AG10803 (cell line): ENCODE measurements at regions not wholly inside any gene's neighbourhood (a gene's known extent, or its start where the extent isn't known, plus 50 kb on each side); places are given as distances from the start of the nearest gene placed in this dataset.

Experiments used
- DNase-seq: peaks from one replicate; pipeline ENCODE4 v3.0.0; 2010; ENCODE audit warnings: low read depth
- H3K4me3 ChIP-seq: 2 replicates; pipeline ENCODE4 v1.5.1; 2011; ENCODE audit warnings: mild to moderate bottlenecking, low read length, control low read depth
- CTCF ChIP-seq: conservative IDR thresholded peaks from 2 replicates; pipeline ENCODE4 v1.5.1; 2011; ENCODE audit warnings: mild to moderate bottlenecking, low read length, control low read depth, inconsistent platforms

- H3K4me3 ChIP-seq = no peak overlapping the region
- TF ChIP-seq CTCF = no peak
- DNase-seq = no peak
Observed at GRCh38 chr19:31604493-31605040, 255.3 kb upstream of the TSHZ3 start.

GRCh38 chr19:31610018-31610417, 260.8 kb upstream of the TSHZ3 start:
- TF ChIP-seq CTCF = no peak
- DNase-seq = no peak
- no peak overlapping the region for H3K4me3 ChIP-seq

- DNase-seq = no peak
- TF ChIP-seq CTCF = no peak
- H3K4me3 ChIP-seq = no peak overlapping the region
Observed at GRCh38 chr19:31611046-31611877, 262.0 kb upstream of the TSHZ3 start.

GRCh38 chr19:31612873-31613272, 263.6 kb upstream of the TSHZ3 start:
- no peak for DNase-seq
- no peak overlapping the region for H3K4me3 ChIP-seq
- no peak for TF ChIP-seq CTCF

- no peak for DNase-seq
- TF ChIP-seq CTCF = no peak
- H3K4me3 ChIP-seq = no peak overlapping the region
Observed at GRCh38 chr19:31613683-31614219, 264.5 kb upstream of the TSHZ3 start.

GRCh38 chr19:31616031-31616430, 266.8 kb upstream of the TSHZ3 start:
- TF ChIP-seq CTCF = no peak
- no peak for DNase-seq
- no peak overlapping the region for H3K4me3 ChIP-seq
